DMS153 treated with DMSO at 0.1 percent for 48 hours (cell line): ENCODE measurements at regions not wholly inside any gene's neighbourhood (a gene's known extent, or its start where the extent isn't known, plus 50 kb on each side); places are given as distances from the start of the nearest gene placed in this dataset.

Experiments used
- DNase-seq: peaks from one replicate; lab custom pipeline; 2025; ENCODE audit not compliant: unreplicated experiment; lab: John Stamatoyannopoulos, UW

DNA sequence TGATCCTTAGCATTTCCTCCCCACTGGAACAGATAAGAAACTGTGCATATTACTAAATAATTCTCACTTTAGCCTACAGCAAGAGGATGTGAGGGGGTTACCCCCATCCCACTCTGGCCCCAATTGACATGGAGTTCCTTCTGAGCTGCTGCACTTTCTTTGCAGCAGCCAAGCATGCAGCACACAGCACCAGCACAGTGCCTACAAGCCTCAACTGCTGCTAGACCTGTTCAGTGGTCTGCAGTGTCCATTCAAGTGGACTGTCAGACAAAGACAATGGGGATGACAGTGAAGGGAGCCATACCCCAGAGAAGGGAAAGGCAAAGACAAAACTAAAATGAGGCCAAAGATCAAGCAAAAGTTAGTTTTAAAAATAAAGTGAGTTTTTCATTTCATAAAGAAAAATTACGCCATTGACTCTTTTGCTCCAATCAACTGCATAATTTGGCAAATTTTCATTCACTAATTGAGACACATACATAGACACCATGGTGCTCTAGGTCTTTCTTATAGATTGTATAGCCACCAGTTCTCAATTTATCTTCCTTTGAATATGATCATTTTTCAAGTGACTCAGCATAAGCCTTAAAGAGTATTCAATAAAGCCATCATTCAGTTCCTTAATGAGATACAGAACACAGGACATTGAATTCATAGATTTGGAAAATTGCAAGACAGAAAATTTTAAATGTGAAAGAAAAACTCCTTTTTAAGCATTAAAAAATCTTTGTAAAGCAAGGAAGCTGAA is 410.6 kb downstream of the HNRNPD start:
- no peak for DNase-seq

DNA sequence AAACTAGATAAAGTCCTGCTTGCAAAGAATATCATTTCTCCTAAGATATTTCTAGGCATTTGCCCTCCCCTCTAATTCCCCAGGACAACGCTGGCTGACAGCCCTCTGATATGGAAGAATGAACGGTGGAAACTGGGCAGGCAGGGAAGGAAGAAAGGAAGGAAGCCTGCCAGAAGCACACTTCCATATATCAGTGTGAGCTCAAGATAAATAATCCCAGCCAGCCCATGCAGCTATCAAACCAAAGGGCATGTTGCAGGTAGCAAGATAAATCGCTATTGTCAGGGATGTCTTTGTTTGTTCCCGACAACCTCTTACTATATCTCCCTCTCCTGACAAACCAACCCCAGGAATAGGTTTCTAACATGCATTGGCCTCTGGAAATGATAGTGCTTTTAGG is 412.8 kb downstream of the HNRNPD start:
- DNase-seq, result no peak

DNA sequence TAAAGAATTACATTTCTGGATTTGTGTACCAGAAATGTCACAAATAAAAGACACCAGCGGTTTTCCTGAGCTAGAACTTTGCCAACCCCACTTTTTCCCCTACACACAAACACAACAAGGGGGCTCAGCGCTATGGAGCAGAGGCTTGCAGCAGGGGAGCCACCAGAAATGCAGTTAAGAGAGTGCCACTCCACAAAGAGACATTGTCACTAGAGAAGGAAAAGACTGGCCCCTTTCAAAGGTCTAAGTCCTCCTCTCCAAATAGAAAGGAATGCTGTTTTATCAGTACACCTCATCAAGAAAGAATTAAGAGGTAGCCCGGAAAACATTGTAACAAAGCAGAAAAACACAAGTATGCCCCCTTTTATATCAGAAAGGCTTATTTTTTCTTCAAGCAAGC is 419.5 kb downstream of the HNRNPD start:
- no peak for DNase-seq

DNA sequence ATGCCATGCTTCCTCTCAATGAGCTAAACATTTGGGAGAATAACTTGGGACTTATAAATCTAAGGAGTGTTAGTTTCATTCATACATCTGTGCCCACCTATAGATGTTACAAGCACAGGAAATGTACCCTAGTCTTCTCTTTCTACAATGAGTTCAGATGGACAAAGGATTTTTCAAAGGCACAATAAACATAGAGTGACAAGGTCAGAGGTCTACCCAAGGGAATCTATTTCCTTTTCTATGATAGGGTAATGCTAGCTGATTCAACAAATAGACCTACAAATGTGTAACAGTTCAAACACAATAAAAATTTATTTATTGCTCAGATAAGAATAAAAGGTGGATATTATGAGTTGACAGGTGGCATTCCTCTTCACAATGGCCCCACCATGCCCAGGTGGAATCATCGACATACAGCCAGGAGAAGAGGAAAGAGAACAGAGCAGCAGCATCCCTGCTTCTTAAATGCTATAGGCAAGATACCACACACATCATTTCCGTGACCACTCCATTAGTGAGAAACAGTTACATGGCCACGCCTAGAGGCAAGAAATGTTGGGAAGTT is 421.8 kb downstream of the HNRNPD start:
- DNase-seq, result peak; percentile 75

DNA sequence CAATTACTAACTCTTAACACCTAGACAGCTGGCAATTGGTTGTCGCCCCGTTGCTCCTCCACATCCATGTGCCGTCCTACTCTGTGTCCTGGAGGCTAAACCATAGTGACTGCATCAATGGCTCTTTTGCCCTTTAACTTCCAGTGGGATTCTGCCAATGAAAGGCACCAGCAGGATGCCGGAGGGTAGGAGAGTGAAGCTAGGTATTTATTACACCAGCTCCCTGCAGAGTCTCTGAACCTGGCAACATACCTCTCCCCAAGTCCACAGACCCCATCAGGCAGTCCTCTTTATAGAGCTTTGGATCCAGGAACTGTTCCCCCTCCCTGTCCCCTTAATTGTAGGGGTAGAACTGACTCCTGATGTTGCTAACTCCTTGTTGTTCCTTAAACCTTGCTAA is 426.8 kb downstream of the HNRNPD start:
- DNase-seq, result no peak

DNA sequence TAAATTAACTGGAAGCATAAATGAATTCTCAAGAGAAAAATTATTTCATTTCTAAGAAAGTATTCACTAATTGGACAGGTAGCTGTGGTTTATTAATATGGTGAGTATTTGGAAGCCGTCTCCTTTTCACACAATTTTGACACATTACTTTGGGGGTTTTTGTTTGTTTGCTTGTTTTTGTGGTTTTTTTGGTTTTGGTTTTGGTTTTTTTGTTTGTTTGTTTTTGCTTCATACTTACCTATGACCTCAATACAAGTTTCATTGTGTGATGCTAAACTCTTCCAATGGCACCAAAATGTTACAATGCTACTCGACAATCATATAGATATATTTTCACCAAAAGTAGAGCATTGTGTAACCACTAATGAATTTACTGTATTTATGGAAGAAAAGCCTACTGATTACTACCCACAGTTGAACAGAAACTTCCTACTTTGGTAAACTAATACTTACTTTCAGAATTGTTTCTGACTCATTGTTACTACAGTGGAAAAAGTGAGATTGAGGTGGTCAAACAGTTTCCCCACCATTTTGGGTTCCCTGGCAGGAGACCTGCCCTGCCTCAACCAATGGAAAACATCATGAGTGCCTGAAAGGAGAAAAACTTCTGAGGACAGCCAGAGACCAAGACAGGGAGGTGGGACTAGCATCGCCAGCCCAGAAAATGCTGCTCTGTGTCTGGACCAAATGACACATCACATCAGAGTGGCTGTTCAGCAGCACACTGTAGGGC is 443.1 kb downstream of the HNRNPD start:
- no peak for DNase-seq

DNA sequence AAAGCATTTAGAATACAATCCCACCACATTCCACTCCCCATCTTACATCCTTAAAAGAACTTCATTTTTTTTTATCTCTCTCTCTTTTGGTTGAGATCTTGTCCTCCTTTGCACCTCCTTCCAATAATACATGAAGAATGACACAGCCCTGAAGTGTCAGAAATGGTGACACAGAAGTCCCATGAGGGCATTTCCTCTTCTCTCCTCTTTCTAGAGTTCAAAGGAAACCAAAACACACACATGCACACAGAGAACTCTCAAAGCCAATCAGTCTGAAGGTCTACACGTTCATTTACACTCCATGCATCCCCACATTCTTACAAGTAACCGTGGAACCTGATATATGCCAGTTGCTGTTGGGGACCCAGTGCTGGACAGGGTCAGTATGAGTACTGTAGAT is 450.7 kb downstream of the HNRNPD start:
- DNase-seq, result no peak

DNA sequence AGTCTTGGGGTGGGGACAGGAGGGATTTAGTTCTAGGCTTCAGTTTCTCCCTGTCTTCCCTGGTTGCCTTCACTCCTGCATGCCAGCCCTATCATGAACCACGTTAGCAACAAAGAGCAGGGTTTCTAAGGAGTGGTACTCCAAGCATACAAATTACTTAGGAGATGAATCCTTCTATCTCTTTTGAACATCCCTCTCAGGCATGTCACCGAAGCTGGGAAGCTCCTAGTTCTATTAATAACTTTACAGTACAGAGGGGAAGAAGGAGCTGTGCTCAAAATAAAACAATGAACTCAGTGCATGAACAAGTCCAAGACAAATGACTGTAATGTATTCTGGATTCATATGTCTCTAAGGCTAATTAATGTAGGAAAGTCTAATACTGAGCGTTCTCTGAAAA is 450.6 kb upstream of the RASGEF1B start:
- no peak for DNase-seq

DNA sequence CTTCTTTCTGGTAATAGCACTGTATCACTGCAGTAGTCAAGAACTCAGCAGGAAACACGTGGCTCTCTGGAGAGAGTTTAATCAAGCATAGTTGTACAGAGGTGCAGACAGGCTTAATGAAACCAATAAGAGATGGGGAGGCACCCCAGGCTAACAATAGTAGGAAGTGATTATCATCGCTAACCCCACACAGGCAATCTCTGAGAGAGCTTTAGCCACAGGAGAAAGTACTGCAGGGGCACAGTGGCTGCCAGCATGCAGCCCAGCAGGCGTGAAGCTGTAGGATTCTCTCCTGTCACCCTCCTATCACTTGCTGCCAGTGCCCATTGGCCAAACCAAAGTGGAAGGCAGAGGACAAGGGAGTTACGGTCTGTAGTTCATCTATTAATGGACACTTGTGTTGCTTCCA is 450.0 kb upstream of the RASGEF1B start:
- DNase-seq, result no peak

DNA sequence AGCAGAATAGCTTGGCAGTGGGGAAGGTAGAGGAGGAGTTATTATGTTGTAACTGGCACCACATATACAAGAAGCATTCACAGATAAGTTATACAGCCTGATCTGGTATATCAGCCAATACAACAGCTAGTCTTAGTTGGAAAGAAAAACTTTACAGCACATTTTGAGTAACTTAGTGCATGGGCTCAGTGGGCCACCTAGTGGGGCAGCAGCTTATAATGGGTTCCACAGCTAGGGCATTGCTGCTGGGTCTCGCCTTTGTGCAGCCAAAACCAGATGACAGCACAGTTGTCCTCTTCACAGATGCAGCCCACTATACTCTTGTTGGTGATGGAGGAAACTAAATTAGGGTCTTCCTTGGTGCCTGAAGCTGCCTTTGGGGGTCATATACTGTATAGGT is 448.1 kb upstream of the RASGEF1B start:
- DNase-seq, result no peak

DNA sequence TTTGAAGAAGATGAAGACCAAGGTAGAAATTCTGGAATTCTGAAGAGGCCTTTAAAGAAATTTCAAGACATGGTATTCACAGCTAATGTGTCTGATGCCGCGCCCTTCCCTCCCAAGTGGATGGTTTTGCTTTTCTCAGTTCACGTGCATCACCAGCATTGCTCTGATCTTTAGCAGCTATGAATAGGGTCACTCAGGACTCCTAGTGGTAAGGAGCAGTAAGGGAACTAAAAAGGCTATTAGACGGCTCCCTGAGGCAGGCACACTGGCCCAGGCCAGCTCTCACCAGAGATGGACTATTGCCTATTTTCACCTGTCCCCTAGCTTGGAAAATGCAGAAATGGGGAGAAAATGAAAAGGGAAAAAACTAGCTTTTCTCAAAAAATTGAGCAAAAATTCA is 447.5 kb upstream of the RASGEF1B start:
- no peak for DNase-seq

DNA sequence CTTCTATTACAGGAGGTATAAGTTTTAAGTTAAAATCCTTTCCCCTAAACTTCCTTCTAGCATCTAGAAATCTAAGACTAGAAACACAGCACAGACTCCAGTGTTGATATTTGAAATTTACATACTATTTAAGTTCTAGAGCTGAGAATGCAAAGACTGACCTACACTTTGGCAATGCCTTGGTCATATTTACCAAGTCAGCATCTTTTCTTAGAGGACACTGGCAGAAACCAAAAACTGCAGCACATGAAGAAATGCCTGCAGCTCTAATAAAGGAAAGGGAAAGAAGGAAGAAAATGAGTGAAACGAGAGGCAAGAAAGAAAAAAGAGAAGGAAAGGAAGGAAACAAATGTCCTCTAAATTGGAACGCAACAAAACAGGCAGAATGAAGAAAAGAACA is 443.7 kb upstream of the RASGEF1B start:
- DNase-seq, result no peak

DNA sequence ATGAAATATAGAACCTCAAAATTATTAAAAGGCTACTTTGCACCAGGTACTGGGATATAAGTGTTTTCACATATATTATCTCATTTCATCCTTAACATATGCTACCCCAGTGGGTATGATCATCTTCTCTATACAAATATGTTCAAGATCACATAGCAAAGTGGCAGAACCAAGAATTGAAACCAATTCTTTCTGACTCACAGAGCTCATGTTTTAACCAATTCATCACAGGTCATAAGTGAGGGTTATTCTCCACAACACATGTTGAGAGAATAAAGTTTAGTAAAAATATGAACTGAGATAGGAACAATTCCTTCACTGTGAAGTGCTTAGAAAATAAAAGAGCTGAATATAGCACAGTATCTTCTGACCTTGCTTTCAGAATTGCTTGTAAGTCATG is 442.9 kb upstream of the RASGEF1B start:
- DNase-seq, result no peak

DNA sequence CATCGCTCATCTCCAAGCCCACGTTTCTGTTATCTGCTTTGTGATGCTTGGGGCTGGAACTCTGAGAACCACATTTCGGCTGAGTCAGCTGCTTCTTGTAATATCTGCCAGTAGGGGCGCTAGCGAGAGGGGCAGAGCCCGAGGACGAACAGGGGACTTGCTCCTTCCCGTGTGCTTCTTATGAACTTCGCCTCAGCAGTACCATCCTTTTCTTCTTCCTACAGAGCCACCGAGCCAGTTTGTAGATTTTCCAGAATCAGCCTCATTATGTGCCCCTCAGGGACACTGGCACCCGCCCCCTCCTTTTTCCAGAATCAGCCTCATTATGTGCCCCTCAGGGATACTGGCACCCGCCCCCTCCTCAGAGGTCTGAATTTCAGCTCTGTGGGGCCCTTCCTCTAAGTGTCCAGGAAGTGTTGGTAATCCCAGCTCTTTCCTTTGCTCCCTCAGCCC is 441.7 kb upstream of the RASGEF1B start:
- no peak for DNase-seq

DNA sequence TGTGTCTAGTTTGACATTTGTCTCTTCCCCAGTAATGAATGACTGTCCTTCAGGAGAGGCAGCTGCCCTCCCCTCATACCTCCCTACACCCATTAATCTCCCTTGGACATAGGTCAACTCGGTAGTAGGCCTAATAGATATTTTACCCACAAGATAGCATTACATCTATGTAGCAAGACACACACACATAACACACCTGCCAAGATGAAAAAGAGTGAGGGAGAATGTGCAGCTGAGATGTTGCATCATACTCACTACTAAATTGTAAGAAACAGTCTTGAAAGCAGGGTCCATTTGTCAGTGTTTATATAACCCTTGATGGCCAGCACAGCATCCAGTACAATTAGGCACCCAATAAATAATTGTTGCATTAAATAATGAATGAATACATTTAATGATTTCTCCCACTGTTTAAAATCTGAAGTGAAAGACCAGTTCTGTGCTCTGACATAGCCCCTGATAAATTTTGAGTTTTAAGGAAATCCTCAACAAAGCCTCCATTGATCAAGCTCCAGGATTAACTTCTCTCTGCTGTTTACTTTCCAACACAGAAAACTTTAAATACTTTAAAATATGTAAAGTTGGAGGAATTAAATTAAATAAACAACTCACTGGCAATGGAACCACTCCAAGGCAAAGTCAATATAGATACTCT is 440.8 kb upstream of the RASGEF1B start:
- no peak for DNase-seq

DNA sequence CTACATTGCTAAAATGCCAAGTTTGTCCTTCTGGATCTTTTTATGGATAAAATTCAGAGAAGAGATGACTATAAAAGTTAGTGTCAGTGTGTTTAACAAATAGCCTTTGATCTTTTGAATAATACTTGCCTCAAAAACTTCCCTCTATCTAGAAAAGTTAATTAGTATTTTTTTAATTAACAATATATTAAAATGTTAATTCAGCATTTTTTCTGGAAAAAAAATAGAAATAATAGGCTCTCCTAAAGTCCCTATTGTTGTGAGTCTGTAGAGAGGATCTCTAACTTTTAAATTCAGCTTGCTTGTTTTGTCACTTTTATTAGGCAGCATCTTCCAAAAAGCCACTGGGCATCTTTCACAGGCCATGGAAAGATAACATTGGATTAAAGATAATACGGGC is 435.2 kb upstream of the RASGEF1B start:
- no peak for DNase-seq

DNA sequence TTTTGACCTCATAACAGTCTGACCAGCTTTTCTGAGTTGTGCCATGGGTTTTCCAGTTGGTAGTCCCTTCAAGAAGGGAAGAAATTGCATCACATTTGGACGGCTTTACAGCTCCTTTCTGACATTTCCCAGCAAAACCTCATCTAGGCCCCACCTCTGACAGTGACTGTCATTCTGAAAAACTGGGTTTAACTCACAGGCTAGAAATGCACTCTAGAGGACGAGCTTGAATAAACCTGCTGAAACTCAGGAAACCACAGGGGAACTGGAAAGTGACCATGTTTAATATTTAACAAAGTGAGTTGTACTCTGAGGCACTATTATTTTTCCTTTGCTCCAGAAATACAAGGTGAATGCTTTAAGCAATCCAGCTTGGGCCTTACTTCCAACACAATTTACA is 434.3 kb upstream of the RASGEF1B start:
- no peak for DNase-seq

DNA sequence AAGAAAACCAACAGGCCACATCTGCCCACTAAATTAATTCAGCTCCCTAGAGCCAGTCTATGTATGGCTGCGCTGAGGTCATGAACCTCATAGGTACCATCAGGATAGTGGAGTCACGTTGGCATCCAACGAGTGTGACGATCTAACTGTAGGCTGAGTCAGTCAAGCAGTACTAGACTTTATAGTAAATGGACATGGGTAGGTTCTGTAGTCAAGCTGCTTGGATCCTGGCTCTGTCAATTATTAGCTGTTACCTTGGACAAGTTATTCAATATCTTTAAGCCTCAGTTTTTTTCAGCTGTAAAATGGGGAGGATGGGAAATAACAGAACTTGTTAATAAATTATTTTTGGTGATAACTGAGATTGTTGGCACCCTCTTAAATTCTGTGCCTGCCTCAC is 432.4 kb upstream of the RASGEF1B start:
- no peak for DNase-seq

DNA sequence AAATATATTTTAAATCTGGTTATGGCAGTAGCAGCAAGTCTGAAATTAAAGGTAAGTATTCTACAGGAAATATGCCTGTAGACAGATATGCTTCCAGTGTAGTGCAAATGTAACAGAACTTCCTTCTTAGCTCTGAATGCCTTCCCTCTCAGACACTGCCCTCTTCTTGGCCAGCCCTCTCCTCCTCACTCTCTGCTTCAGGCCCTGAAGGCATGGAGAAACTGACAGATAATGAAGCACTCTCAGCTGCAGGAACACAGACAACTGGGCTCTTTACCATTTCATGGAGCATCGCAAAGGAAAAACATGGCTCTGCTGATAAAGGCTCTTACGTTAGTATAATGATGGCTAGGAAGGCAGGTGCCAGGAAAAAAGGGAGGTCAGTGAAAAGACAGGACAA is 431.5 kb upstream of the RASGEF1B start:
- DNase-seq, result no peak

DNA sequence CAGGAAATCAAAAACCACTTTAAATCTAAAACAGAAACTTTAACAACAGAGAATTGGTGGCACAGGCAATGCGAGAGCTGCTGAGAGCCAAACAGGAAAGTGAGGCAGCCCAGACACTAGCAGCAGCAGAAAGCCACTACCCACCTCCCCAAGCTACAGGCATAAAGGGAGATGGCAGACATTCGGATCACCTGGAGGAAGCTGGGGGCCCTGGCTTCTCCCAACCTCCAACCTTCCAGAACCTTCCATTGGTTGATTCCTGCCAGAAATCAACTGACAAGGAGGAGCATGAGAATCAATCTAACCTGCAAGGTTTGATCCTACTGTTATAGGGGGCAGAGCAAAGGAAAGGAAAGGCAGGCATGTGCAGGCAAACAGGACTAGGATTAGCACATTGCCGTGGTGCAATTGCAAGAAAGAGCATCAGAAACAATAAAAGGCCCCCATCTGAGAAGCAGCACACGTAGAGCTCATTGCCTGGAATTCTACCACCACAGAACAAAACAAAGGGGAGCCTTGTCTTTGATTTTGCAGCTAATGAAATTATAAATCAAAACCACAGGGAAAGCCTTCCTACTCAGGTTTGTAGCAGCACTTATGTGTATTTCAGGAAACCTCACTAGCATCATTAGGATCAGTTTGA is 427.3 kb upstream of the RASGEF1B start:
- DNase-seq, result no peak

DNA sequence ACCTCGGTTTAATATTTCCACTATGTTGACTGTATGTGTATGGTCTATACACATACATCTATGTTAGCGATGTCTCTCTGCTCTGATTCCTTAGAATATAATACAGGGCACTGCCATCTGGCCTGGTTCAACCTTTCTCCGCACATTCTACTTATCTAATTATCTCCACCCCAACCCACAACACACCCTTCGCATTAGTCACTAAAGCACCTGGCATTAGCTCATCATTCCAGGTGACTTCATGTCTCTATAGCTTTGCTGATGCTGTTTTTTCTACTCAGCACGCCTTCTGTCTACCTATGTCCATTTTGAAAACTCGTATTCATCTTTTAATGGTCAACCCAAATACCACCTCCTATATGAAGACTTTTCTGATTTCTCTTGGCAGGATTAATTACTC is 425.2 kb upstream of the RASGEF1B start:
- no peak for DNase-seq
